GM19035 (cell line): ENCODE measurements at regions not wholly inside any gene's neighbourhood (a gene's known extent, or its start where the extent isn't known, plus 50 kb on each side); places are given as distances from the start of the nearest gene placed in this dataset.

Source experiments
- ATAC-seq: cut with Tn5 transposase; IDR thresholded peaks from one replicate; pipeline ENCODE4 v1.9.1; 2021; ENCODE audit not compliant: unreplicated experiment

- no peak for ATAC-seq
These were observed 259.6 kb upstream of the SLC24A2 start for GRCh38 chr9:20048437-20048836.

DNA sequence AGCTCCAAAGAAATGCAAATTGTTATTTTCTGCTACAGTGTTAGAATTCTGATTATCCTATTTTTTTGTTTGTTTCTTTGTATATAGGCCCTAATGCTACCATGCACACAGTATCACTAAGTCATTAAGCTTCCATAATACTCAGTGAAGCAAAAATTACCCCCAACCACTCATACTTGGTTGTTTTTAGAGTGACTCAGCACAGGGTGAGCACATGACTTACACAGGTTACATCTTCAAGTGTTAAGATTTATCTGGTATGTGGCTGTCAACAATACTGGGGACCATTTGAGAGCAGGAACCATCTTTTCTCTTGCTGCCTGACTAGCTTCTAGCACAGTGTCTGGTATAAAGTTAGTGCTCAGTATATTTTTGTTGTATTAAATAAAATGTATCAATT lies 255.8 kb upstream of the SLC24A2 start:
- no peak for ATAC-seq

DNA sequence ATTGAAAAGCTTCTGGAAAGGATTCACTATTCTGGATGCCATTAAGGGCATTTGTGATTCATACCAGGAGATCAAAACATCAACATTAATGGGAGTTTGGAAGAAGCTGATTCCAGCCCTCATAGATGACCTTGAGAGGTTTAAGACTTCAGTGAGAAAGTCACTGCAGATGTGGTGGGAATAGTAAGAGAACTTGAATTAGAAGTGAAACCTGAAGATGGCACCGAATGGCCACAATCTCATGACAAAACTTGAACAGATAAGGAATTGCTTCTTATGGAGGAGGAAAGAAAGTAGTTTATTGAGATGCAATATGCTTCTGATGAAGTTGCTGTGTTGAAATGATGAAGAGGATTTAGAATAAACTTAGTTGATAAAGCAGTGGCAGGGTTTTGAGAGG lies 254.6 kb upstream of the SLC24A2 start:
- peak; percentile 39 for ATAC-seq

DNA sequence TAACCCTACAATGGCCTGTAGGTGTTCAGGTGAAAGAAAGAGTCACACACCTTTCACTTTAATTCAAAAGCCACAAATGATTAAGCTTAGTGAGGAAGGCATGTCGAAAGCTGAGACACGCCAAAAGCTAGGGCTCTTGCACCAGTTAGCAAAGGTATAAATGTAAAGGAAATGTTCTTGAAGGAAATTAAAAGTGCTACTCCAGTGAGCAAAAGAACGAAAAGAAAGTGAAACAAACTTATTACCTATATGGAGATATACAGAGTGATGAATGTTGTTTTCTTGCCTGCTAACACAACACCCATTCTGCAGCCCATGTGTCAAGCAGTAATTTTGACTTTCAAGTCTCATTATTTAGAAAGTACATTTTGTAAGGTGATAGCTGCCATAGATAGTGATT lies 254.2 kb upstream of the SLC24A2 start:
- peak; percentile 73 for ATAC-seq

DNA sequence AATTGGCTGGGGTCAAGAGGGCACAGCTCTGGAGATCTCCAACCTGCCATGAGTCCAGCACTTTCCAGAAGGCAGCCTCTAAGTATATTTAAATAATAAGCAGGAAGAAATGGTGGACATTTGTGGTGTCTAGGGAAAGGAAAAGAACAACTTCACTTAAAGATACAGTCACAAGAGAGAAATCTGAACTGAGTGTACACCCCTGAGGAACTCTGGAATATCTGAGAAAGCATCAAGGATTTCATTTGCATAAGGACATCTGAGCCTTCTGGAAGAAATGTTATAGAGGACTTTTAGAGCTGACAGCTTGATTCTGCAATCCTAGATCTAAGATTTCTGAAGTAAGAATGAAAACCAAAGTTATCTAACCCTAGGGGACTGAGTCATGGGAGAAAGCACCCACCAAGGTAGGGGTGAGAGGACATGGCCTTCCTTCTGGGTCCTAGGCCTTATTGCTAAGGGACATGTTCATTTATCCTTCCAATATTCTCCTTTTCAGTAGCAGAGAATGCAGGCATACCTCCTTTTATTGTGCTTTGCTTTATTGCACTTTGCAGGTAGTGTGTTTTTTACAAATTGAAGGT lies 253.4 kb upstream of the SLC24A2 start:
- ATAC-seq = no peak

DNA sequence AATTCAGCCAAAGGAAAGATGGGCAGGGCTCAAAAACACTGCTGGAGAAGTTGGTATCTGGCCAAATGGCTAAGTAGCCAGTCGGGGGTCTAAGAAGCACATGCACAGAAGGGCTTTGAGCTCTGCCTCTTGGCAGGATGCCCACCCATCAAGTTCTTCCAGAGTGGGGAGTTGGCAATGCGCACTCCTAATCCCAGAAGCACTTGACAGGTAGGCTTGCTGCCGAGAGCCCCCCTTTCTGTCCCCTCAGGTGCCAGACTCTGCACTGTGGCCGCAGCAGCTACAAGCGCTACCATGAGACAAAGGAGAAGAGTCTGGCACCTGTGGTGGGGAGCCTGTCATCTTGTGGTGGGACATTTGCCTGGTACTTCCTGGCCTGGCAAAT lies 252.9 kb upstream of the SLC24A2 start:
- no peak for ATAC-seq

DNA sequence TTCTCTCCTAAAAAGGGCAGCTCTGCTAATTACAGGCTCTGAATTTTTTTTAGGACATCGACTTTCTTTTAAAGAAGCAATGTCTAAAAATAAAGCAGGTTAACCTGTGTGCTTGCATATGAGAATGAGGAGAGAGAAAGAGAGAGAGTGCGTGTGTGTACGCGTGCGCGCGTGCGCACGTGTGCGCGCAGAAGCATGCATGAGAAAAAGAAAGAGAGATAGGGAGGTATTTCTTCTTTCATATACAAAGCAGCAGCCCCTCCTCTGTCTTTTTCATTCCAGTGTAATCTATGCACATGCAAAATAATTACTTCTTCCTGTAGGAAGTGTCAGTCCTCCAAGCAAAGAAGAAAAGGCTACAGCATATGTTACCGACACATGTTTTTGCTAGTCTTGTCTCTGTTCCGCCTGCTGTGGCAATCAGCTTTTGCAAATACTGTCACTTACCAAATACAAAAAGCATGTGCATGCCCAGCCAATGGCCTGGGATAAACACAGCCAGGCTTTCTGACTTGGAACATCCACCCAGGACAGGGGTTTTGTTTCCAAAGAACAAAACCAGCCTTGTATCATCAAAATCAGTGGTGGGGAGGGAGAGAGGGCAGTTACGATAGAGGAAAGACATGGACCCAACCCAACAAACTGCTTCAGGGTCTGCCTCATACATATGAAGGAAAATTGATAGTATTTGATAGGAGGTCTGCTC lies 252.3 kb upstream of the SLC24A2 start:
- ATAC-seq = no peak

- no peak for ATAC-seq
These were observed 248.9 kb upstream of the SLC24A2 start for GRCh38 chr9:20037699-20038098.

- ATAC-seq = no peak
These were observed 244.7 kb upstream of the SLC24A2 start for GRCh38 chr9:20033511-20033910.

DNA sequence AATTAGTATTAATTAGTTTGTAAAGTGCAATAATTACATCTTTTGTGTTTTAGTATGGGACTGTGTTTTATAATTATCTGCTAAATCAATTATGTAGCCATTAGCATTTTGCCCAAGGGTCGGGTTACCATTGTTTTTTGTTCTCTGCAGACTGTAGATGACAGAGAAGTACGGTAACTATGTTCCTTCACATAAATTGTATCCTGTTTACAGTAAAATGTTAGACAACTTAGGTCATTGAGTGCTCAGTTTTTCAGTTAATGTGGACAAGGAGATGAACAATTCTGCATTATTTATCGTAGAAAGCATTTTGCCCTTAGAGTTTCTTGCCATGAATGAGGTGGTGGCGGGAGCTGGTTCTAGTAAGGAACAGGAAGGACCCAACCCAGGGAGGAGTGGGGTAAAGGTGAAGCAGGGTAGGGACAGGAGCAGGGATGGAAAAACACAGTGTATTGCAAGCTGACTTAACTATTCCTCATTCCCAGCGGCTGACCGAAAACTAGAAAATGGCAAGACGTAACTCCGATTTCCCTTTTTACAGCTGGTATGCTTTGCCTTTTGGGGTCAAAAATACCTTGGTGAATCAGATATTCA lies 243.7 kb upstream of the SLC24A2 start:
- no peak for ATAC-seq

DNA sequence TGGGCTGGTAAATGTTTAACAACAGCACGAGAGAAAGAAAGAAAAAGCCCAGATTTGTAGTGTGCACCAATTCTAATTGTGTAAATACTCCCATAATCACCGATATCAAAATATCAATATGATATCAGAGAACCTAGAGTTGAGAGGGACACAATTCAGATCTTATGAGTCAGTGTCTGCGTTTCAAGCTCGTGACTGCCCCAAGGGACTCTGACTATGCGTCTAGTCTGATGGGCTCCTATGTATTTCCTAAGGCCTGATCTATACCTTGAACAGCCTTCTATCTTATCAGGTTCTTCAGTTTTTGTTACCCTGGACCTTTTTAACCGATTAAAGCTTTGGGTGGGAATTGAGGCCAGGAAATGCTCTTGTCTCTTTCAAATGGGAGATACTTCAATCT lies 243.0 kb upstream of the SLC24A2 start:
- ATAC-seq = no peak

DNA sequence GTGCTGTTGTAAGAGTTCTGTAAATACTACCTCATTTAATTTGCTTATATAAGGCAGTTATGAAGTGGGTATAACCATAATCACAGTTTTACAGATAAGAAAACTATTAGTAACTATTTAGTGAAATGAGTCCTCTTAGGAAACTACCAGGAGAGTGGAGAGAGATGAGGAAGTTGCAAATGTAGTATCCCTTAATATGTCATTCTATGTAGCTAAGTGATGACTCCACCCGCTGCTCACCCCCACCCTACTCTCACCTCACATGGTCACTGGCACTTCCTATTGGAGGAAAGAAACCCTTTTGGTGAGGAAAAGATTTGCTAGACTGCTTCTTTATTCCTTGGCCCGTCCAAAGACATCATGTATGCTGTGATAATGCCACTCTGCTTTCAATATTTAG lies 241.8 kb upstream of the SLC24A2 start:
- no peak for ATAC-seq

DNA sequence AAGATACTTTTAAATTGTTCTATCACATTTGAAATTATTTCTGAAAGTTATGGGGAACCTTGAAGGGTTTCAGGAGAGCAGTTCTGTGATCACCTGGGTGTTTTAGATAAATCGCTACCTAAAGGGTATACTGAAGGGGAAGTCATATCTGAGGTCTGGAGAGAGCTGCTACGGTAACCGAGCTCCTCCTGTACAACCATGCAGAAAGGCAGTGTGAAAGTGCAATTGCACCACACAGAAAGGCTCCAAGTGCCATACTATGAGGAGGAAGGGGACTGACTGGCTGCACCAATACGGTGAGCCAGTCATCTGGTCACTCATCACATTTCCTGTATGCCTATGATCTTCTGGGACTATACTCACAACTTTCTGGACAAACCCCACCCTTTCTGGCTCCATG lies 241.4 kb upstream of the SLC24A2 start:
- ATAC-seq = no peak

DNA sequence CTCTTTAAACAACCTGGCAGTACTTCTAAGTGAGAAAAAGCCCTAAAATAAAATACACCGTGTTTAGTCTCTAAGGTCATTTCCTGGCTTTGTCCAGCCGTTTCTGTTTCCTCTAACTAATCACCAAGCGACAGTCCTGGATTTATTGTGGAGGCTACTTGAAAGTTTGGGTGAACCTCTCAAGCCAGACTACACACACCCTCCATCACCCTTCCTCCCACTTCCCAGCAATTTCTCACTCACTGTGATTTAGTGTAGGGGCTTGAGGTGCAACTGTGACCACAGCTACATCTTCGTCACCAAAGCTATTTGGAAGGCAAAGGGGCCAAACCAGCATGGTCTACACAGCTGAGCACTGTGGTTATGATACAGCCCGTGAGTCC lies 240.0 kb upstream of the SLC24A2 start:
- ATAC-seq = no peak

DNA sequence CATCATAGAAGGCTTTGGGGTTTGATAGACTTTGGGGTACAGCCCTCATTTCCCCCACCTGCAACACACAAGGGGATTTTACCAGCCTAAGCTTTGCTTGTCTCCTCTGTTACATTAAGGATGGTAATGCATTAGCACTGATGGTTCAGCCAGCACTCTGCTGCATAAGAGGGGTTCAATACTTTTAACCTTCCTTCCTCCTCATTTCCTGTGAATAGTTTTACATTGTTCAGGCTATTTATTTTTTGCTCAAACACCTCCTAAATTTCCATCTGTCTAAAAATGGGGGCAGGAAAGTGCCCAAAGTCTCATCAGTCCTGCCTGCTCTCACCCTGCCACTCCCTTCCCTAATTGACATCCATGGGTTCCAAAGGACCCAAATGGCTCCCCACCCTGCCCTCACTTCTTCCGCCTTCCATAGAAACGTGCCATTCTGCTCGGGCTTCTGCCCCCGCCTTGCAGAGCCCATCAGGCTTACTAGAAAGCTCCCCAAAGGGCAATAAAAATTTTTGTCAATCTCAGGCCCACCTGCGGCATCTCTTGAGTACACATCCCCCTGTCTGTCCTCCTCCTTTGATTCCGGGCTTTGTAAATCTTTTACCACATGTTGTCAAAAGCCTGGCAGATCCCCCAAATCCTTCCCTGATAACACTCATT lies 239.5 kb upstream of the SLC24A2 start:
- ATAC-seq = no peak

GRCh38 chr9:20023961-20024571 lies 235.2 kb upstream of the SLC24A2 start:
- ATAC-seq = no peak

DNA sequence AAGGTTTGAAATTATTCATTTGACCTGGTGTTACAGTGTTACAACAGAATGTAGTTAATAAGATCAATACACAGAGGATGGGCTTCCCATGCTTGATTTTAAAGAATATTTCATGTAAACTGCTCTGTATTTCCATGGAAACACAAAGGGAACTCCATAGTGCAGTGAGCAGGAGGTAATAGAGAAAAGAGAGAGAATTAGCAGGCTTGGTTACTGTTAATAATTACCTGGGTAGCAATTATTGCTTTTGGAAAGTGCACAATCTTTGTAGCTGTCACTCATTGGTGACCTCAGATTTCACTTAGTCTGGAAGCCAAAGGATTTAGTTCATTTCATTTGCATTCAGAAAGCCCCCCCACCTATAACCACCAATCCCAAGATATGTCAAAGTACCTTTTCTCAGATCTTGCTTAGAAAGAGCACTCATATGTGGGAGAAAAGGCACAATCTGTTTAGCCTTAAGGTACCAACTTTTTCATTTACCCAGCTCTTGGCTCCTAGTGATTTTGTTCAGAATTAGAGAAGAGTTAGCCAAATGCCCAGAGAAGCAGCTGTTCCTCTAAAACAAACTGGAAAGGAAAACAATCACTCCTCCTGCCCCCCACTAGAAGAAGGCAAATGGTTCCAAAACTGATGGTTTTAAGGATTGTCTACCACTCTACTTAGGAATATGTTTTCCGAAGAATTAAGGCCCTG lies 234.5 kb upstream of the SLC24A2 start:
- no peak for ATAC-seq

GRCh38 chr9:20022410-20022809 lies 233.6 kb upstream of the SLC24A2 start:
- no peak for ATAC-seq

DNA sequence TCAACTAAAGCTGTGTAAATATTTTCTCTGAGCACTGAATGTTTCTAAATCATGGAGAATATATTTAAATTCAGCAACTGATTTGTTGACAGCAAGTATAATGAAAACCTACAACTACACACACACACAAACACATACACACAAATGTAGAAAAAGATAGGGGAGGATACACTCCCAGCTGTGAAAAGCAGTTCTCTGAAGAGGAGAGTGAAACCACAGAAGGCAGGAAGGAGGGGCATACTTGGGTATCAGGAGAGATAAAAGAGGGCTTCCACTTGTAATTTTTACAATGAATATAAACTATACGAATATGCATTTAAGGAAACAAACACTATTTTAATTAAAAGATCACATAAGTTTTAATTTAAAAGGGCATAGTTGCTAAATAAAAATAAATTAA lies 227.8 kb upstream of the SLC24A2 start:
- no peak for ATAC-seq

GRCh38 chr9:20015427-20015931 lies 226.6 kb upstream of the SLC24A2 start:
- peak; percentile 73 for ATAC-seq

DNA sequence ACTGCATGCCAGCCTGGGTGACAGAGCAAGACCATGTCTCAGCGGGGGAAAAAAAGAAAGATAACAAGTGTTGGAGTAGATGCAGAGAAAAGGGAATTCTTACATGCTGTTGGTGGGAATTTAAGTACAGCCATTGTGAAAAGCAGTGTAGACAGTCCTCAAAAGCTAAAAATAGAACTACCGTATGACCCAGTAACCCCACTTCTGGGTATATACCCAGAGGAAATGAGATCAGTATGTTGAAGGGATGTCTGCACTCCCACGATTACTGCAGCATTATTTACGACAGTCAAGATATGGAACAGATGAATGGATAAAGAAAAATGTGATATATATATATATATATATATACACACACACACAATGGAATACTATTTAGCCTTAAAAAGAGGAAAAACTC lies 225.3 kb upstream of the SLC24A2 start:
- ATAC-seq = no peak
